Fibroblast of skin of scalp (primary cell): ENCODE measurements at regions not wholly inside any gene's neighbourhood (a gene's known extent, or its start where the extent isn't known, plus 50 kb on each side); places are given as distances from the start of the nearest gene placed in this dataset.
"Not testable (repeated sequence)": the region's sequence is repeated elsewhere in the genome, so short reads cannot be mapped to it uniquely, and the experiment has no call there.

Source experiments
- DNase-seq: peaks from one replicate; pipeline ENCODE4 v3.0.0-alpha.2; 2013

DNA sequence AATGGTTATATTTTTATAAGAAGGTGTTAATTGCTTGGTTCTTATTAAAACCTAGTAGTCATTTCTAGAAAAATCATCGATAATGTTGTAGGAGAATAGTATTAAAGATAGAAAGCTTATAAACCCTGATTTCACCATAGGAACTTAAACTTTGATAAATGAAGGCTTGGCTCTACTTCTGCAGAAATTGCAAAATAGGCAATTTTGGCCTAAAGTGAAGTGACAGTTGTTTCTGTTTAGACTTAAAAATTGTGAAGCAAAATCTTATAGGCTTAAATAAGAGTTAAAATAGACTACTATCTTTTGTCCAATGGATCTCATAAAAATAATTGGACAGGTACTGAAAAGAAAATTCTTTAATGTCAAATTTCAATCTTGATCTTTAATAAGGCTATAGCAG, 321.6 kb upstream of the FZD8 start:
- no peak for DNase-seq

DNA sequence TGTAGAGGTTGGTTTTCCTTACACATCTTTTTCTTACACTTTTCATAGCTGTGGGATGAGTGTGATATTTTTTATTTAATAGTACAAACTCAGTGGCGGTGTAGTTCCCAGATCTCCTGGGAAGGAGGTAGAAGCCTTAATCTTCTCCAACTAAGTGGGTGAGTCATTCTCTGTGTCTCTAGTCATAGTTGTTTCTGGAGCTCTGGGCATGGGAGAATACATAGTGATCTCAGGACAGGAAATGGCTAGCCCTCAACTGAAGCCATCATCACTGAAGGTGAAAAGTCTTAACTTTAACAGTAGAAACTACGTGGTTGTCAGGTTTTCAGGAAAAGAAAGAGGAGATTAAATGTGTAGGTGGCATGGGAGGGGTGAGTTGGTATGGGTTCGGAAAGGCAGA, 319.4 kb upstream of the FZD8 start:
- DNase-seq: peak; percentile 18

DNA sequence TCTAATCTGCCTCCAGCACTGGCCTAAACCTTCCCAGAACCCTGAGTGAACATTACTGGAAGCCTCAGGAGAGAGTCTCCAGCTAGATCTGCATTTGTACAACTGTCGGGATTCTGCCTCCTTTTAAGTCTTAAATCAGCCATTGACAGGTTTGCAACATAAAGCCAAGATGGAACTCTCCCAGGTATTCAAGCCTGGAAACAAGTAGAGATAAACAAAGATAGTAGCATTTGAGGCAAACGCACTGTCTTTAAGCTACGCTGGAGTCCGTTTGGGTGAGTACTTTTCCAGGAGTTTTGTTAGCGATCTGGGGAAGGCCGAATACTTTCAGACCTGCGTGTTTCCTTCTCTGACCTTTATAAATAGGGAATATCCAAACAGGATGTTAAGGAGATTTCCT, 317.2 kb upstream of the FZD8 start:
- no peak for DNase-seq

GRCh38 chr10:35958609-35959008, 316.5 kb upstream of the FZD8 start:
- not testable (repeated sequence) for DNase-seq

DNA sequence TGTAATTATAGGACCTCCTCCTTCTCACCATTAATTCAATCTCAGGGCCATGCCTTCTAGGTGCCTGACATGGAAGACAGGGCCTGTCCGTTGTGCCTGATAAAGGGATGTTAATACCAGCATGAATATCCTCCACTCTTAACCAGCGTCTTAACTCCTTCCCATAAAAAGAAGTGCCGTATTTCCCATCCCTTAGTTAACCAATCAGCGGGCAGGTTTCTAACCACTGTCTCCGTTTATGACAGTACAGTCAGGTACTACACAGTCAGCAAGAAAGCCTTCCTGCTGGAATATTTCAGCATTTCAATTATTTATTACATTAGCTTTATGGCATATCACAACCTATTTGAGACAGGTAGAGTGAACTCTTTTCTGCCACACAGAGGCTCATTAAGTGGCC, 308.6 kb upstream of the FZD8 start:
- DNase-seq: no peak

GRCh38 chr10:35950226-35950625, 308.1 kb upstream of the FZD8 start:
- no peak for DNase-seq

DNA sequence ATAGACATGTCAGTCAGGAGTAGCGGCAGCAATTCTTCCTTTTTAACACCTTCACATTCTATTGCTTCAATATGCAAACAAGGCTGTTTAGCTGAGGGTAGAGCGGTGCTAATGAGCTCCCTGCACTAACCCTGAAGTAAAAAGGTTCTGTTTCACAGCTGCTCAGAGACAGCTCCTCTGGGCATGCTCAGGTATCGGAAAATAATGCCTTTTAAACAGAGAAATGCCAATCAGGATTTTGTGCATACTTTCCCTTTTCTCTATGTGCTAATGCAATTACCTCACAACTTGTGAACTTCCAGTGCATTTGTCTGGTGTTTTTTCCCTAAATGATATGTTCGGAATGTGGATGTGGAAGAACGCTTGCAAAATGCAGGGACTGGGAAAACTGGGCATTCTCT, 307.7 kb upstream of the FZD8 start:
- DNase-seq: no peak

GRCh38 chr10:35946556-35946955, 304.5 kb upstream of the FZD8 start:
- DNase-seq: no peak

DNA sequence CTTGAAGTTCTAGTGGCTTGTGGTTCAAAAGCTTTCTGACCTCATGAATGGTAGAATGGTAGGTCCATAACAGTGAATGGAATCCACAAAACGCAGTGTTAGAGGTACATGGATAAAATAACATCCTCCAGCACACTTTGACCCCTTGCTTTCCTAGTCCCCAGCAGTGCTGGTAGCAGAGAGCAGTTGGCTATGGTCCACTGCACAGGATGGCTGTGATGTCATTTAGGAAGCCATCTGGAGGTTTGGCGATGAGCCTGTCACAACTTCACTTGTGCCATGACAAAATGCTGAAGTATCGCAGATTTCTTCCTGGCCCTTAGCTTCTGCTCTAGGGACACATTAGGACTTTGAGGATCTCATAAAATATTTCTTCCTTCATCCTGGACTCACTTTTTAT, 300.0 kb upstream of the FZD8 start:
- DNase-seq: no peak

- DNase-seq: no peak
Observed at GRCh38 chr10:35940141-35941041, 298.3 kb upstream of the FZD8 start.

- DNase-seq: no peak
Observed at GRCh38 chr10:35938160-35938559, 296.1 kb upstream of the FZD8 start.

- DNase-seq: no peak
Observed at GRCh38 chr10:35937546-35937945, 295.4 kb upstream of the FZD8 start.

DNA sequence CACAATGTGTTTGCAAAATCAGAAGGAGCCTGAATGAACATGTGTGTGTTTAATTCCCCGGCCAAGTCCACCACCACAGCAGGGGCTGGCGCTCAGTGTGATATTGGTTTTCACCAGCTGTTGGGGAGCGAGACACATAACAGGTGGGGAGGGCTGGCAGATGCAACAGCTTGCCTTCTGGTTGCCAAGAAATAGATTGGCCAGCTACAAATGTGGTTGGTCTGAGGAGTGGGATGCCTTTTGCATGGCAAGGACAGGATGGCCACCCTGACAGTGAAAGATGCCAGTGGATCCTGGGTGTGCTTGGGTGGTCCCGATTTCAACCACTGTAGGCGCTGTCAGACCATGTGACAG, 292.5 kb upstream of the FZD8 start:
- DNase-seq: no peak

DNA sequence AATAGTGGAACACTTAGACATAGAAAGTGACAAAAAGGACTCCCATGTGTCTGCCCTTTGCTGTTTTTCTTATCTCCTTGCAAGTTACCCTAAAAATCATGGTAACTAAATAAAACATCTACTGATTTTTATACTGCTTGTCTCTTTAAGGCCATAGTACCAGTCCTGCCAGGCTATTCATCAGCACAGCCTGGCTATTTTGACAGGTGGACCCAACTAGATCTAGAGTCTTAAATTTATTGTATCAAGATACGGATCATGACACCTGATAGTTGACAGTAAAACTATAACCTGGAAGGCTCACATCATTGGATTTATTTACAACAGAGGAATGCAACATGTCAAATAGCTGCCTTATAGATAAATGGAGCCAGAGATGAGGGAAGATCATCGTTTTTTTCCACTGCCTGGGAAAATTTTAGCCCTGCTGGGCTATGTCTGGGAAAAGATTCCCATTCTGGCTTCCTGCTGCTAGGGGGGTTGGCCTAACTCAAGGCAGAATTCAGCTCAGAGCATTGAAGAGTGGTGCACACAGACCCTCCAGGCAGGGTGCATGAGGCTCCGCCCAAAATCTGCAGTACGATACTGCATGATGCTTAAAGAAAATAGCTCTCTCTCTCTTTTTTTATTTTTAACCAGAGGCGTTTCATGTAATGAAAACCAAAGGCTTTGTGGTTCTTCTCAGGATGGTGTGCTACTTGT, 292.0 kb upstream of the FZD8 start:
- DNase-seq: no peak

DNA sequence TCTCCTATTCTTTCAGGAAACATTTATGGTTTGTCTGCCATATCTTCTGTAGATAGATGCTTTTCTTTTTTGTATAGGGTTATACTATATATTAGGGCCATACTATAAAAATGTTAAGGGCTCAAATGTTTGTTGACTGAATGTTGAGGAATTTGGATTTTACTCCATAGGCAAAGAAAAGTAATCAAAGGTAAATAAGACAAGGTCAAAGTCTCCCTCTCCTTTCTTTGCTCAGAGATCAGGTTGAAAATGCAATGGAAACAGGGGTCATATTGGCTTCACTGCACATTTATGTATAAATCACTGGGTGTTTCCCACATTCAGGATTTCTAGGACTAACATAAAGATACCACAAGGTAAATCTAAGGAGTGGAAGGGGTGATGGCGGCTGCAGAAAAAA, 291.4 kb upstream of the FZD8 start:
- no peak for DNase-seq

DNA sequence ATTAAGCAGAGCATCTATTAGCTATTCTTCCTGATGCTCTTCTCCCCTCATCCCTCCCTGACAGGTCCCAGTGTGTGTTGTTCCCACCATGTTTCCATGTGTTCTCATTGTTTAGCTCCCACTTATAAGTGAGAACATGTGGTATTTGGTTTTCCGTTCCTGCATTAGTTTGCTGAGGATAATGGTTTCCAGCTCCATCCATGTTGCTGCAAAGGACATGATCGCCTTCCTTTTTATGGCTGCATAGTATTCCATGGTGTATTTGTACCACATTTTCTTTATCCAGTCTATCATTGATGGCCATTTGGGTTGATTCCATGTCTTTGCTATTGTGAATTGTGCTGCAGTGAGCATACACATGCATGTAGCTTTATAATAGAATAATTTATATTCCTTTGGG, 287.9 kb upstream of the FZD8 start:
- not testable (repeated sequence) for DNase-seq

DNA sequence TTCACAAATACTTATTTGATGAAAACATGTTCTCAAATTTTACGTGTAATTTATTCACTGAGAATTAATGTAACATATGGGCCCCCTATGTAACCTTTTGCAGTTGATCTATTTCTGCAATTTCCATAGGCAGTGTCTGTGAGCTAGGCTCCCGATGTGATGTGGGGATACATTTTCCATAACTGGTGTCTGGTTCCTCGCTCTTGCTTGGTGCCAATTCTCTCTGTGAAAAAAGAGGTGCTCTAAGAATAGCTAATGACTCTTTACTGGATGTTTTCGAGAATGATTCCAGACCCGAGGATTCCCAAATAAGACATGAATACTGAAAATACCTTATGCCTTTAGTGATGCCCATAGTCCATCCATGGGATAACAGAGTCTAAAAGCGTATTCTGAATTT, 286.7 kb upstream of the FZD8 start:
- no peak for DNase-seq

DNA sequence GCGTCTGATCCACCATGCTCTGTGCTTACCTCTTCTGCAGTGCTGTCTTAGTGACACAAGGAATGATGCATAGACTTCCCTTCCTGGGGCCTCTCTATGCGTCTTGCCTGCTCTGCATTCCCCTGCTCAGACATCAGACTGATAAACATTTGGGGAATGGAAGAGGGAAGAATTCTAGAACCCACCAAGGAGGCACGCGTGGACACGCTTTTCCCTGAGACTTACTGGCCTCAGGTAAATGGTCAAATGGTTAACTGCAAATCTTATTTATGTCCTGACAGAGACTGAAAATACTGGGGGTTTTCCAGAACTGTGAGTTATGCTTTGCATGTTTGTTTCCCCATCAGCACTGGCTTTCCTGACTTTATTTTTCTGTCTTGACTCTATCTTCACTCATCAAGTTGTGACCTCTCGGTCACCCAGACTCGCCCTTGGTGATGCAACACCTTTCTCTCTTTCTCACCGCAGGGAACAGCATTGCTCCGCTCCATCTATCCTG, 285.9 kb upstream of the FZD8 start:
- DNase-seq: no peak

DNA sequence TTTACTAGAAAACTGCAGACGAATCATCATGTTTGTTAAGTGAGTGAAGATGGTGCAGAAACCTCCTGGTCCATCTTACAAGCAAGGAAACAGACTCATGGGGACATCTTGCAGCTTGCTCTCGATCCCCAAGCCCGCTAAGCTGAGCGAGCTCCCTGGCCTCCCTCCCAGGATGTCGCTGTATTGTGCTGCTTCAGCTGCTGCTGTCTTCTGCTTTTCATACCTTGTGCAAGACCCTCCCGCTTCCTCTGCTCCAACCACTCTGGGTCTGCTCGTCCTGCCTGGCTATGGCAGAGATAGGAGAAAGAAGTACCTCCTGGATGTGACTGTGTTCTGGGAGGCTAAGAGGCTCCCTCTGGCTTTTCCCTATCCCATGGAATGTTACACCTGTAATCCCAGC, 285.2 kb upstream of the FZD8 start:
- DNase-seq: no peak

- DNase-seq: no peak
Observed at GRCh38 chr10:35926846-35927245, 284.8 kb upstream of the FZD8 start.

DNA sequence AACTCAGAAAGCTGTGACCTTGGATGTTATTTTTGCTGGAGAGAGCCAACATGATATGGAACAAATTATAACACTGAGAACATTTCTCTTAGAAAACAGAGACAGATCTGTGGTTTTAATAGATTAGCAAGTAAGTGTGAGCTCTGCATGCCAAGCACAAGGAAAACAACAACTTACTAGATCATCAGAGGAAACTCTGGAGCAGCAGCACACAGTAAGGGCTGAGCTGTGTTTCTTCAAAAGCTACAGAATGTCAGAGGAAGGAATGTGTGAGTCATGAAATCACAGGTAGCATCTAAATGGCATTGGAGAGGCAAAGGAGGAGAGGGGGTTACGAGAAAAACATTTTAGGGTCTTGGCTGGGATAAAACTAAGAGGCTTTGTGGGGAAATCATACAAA, 283.4 kb upstream of the FZD8 start:
- peak; percentile 22 for DNase-seq

DNA sequence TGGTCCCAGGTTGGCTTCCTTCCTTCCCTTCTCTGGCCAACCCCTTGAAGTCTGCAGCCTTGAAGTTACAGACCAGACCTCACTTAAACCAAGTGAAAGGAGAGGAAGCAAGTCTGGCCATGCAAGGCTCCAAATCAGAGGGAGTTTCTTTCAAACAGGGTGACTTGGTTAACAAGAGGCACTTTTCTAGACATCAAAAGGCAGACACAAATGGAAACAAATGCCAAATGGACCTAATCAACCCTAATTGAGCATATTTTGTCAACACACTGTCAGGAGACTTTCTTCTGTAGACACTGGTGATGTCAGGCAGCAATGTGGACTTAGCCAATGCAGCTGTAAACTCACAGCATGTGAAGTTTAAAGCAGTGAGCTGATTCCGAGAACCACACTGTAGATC, 282.7 kb upstream of the FZD8 start:
- no peak for DNase-seq

DNA sequence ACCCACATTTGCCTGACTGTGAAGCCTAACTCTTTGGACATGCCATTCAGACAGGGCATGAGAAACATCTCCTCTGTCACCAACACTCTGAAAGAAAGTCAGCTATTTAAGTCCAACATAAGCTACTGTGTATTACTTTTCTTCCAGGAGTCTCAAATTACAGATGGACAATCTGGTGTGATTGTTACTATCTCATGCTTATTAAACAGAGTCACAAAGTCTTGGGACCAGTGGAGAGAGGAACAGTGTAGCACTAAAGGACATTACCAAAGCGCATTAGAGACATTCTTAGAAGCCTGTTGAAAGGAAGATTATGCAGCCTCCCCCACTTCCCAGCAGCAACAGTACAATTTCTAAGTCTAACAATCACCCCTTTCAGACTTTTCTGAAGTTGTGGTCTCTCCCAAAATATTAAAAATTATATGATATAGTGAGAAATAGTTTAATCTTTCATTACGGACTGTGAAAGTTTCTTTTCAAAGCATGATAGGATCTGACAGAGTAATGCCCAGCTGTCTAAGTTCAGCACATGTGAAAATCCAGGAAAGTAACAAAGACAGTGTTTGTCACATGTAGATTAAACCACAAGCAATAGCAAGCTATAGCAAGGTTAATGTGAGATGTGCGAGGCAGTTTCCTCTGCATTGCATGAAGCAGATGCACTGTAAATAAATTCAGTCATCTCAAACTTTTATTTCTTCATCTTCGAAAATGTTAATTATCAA, 280.9 kb upstream of the FZD8 start:
- no peak for DNase-seq
